ENCODE measurements at regions not wholly inside any gene's neighbourhood (a gene's known extent, or its start where the extent isn't known, plus 50 kb on each side); places are given as distances from the start of the nearest gene placed in this dataset.

GRCh38 chrX:124605511-124605910 is 259.1 kb downstream of the SH2D1A start:
- Histone ChIP-seq H3K27ac (no peak overlapping the region), H3K36me3 (no peaks in the 10 kb centered on the region), H3K9me3 (no peaks in the 10 kb centered on the region), H3K27me3 (no peaks in the 10 kb centered on the region), H3K4me3 (no peak overlapping the region), H3K4me1 (no peaks in the 10 kb centered on the region)
- DNase-seq, result no peak
- TF ChIP-seq CTCF (IDR thresholded peaks at IDR 0.05) (no peak), POLR2A (IDR thresholded peaks at IDR 0.05) (no peak)

GRCh38 chrX:124606724-124607123 is 260.4 kb downstream of the SH2D1A start:
- no peak overlapping the region for H3K27ac ChIP-seq

GRCh38 chrX:124619710-124620109 is 273.3 kb downstream of the SH2D1A start:
- no peaks in the 10 kb centered on the region for H3K36me3 ChIP-seq
- TF ChIP-seq CTCF (IDR thresholded peaks at IDR 0.05) (no peak), POLR2A (IDR thresholded peaks at IDR 0.05) (no peak)
- no peak overlapping the region for H3K4me3 ChIP-seq
- no peaks in the 10 kb centered on the region for H3K9me3 ChIP-seq
- no peaks in the 10 kb centered on the region for H3K27me3 ChIP-seq
- no peak overlapping the region for H3K27ac ChIP-seq
- DNase-seq, result no peak
- no peaks in the 10 kb centered on the region for H3K4me1 ChIP-seq

More at GRCh38 chrX:124606724-124607123, 260.4 kb downstream of the SH2D1A start:
- Histone ChIP-seq H3K9me3 (no peaks in the 10 kb centered on the region), H3K4me1 (no peaks in the 10 kb centered on the region), H3K36me3 (no peaks in the 10 kb centered on the region), H3K27me3 (no peaks in the 10 kb centered on the region), H3K4me3 (no peak overlapping the region)
- no peak for DNase-seq
- TF ChIP-seq POLR2A (IDR thresholded peaks at IDR 0.05), result no peak
- no peak for TF ChIP-seq CTCF (IDR thresholded peaks at IDR 0.05)

- Histone ChIP-seq H3K4me3 (no peak overlapping the region), H3K4me1 (no peaks in the 10 kb centered on the region), H3K27me3 (no peaks in the 10 kb centered on the region), H3K9me3 (no peaks in the 10 kb centered on the region), H3K36me3 (no peaks in the 10 kb centered on the region), H3K27ac (no peak overlapping the region)
- TF ChIP-seq CTCF (IDR thresholded peaks at IDR 0.05) (no peak), POLR2A (IDR thresholded peaks at IDR 0.05) (no peak)
- no peak for DNase-seq
Observed at GRCh38 chrX:124634363-124634762, 288.0 kb downstream of the SH2D1A start.

- Histone ChIP-seq H3K27me3 (no peaks in the 10 kb centered on the region), H3K4me3 (no peak overlapping the region), H3K27ac (no peak overlapping the region), H3K4me1 (no peaks in the 10 kb centered on the region), H3K9me3 (no peaks in the 10 kb centered on the region), H3K36me3 (no peaks in the 10 kb centered on the region)
- TF ChIP-seq CTCF (IDR thresholded peaks at IDR 0.05) (no peak), POLR2A (IDR thresholded peaks at IDR 0.05) (no peak)
- DNase-seq, result no peak
Observed at GRCh38 chrX:124641737-124642491, 295.6 kb downstream of the SH2D1A start.
